ENCODE measurements at regions not wholly inside any gene's neighbourhood (a gene's known extent, or its start where the extent isn't known, plus 50 kb on each side); places are given as distances from the start of the nearest gene placed in this dataset.

DNA sequence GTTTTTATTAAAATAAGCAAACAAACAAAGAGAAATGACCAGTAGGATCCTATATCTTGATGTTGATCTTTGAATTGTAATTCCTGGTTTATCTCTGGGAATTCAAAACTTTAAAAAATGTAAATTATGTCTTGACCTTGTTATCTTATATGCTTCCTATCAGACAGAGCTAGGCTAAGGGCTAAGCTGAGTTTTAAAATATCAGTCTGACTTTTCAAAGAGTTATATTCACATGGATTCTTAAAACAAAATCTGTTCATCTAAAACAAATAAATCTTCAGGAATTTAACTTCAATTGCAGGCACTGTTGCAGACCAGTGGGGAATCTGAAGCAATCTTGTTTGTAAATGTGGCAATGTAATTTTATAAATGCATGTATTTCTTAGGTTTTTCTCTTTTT lies 1144.1 kb downstream of the LRFN5 start:
- Histone ChIP-seq H3K9me3 (no peaks in the 10 kb centered on the region), H3K4me3 (ENCODE audit: low read depth, low read length) (no peak overlapping the region), H3K27me3 (no peaks in the 10 kb centered on the region), H3K4me1 (no peaks in the 10 kb centered on the region), H3K36me3 (no peaks in the 10 kb centered on the region)
- DNase-seq = no peak
- TF ChIP-seq, protein P1, sequence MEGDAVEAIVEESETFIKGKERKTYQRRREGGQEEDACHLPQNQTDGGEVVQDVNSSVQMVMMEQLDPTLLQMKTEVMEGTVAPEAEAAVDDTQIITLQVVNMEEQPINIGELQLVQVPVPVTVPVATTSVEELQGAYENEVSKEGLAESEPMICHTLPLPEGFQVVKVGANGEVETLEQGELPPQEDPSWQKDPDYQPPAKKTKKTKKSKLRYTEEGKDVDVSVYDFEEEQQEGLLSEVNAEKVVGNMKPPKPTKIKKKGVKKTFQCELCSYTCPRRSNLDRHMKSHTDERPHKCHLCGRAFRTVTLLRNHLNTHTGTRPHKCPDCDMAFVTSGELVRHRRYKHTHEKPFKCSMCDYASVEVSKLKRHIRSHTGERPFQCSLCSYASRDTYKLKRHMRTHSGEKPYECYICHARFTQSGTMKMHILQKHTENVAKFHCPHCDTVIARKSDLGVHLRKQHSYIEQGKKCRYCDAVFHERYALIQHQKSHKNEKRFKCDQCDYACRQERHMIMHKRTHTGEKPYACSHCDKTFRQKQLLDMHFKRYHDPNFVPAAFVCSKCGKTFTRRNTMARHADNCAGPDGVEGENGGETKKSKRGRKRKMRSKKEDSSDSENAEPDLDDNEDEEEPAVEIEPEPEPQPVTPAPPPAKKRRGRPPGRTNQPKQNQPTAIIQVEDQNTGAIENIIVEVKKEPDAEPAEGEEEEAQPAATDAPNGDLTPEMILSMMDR (IDR thresholded peaks at IDR 0.05; ENCODE audit: low read depth, low read length) = no peak

GRCh38 chr14:42742084-42742483 lies 1135.4 kb downstream of the LRFN5 start:
- DNase-seq = no peak
- Histone ChIP-seq H3K27me3 (no peaks in the 10 kb centered on the region), H3K9me3 (0 out of 2 replicates have a peak, but pooled peaks cover 3% of the 10 kb centered on the region), H3K4me1 (no peaks in the 10 kb centered on the region), H3K36me3 (no peaks in the 10 kb centered on the region), H3K4me3 (ENCODE audit: low read depth, low read length) (no peak overlapping the region)
- TF ChIP-seq, protein P1 (IDR thresholded peaks at IDR 0.05; ENCODE audit: low read depth, low read length) = no peak

DNA sequence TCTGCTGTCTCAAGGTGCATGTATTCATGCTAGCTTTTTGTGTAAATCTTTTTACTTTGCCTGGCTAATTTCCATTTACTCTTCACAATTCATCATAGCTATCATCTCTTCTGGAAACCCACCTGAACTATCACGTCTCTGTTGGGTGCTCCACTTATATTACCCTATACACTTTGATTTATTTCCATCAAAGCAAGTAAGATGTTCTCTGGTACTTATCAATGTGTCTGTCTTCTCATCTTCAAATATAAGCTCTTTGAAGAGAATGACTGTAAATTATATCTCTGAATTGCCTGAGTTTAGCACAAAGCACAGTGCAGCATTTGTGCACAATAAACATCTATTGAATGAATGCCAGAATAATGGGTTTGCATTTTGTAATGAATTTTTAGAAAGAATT lies 1129.7 kb downstream of the LRFN5 start:
- Histone ChIP-seq H3K27me3 (no peaks in the 10 kb centered on the region), H3K4me1 (no peaks in the 10 kb centered on the region), H3K9me3 (0 out of 2 replicates have a peak, but pooled peaks cover 3% of the 10 kb centered on the region), H3K36me3 (no peaks in the 10 kb centered on the region), H3K4me3 (ENCODE audit: low read depth, low read length) (no peak overlapping the region)
- no peak for DNase-seq
- TF ChIP-seq, protein P1 (IDR thresholded peaks at IDR 0.05; ENCODE audit: low read depth, low read length) = no peak

- H3K4me1 ChIP-seq = no peaks in the 10 kb centered on the region
- no peak overlapping the region for H3K4me3 ChIP-seq (ENCODE audit: low read depth, low read length)
- H3K27me3 ChIP-seq = no peaks in the 10 kb centered on the region
- no peak for DNase-seq
- TF ChIP-seq, protein P1 (IDR thresholded peaks at IDR 0.05; ENCODE audit: low read depth, low read length) = no peak
- no peaks in the 10 kb centered on the region for H3K36me3 ChIP-seq
- H3K9me3 ChIP-seq = 0 out of 2 replicates have a peak, but pooled peaks cover 3% of the 10 kb centered on the region
These were observed 1127.4 kb downstream of the LRFN5 start for GRCh38 chr14:42734041-42734440.

DNA sequence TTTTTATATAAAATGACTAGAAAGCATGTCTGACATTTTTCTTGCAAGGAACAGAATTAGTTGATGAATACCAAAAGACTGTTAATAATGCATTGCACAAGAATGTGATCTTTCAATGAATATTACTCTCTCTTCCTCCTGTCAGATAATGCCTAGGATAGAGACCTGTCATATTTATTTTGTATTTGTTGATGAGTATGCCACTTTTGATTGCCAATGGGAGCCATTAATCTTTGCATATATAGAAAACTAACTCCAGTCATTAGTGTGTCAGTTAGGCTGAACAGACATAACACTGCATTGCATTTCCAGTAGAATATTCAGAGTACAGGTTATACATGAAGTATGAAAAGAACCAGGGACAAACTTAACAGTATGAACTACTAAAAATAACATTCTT lies 1125.3 kb downstream of the LRFN5 start:
- TF ChIP-seq, protein P1 (IDR thresholded peaks at IDR 0.05; ENCODE audit: low read depth, low read length) = no peak
- Histone ChIP-seq H3K4me1 (no peaks in the 10 kb centered on the region), H3K27me3 (no peaks in the 10 kb centered on the region), H3K36me3 (no peaks in the 10 kb centered on the region), H3K9me3 (no peaks in the 10 kb centered on the region), H3K4me3 (ENCODE audit: low read depth, low read length) (no peak overlapping the region)
- no peak for DNase-seq

- DNase-seq = no peak
- Histone ChIP-seq H3K36me3 (no peaks in the 10 kb centered on the region), H3K9me3 (no peaks in the 10 kb centered on the region), H3K4me3 (ENCODE audit: low read depth, low read length) (no peak overlapping the region), H3K4me1 (no peaks in the 10 kb centered on the region), H3K27me3 (no peaks in the 10 kb centered on the region)
- TF ChIP-seq, protein P1 (IDR thresholded peaks at IDR 0.05; ENCODE audit: low read depth, low read length) = no peak
These were observed 1124.8 kb downstream of the LRFN5 start for GRCh38 chr14:42731480-42731879.

Measured in BE2C (cell line).